Endodermal cell (in vitro differentiated cells): ENCODE measurements at regions not wholly inside any gene's neighbourhood (a gene's known extent, or its start where the extent isn't known, plus 50 kb on each side); places are given as distances from the start of the nearest gene placed in this dataset.

Source experiments
- DNase-seq: peaks from one replicate; pipeline ENCODE4 v3.0.0-alpha.2; 2017
- H3K27ac ChIP-seq: 2 replicates; pipeline ENCODE4 v1.5.1; 2013; ENCODE audit warnings: mild to moderate bottlenecking, low read depth, low read length, moderate library complexity
- H3K27me3 ChIP-seq: 2 replicates; pipeline ENCODE4 v1.6.1; 2013; ENCODE audit warnings: mild to moderate bottlenecking, low read length, moderate library complexity; ENCODE audit not compliant: insufficient read depth, control insufficient read depth, poor library complexity, severe bottlenecking
- H3K36me3 ChIP-seq: 2 replicates; pipeline ENCODE4 v1.7.0; 2013; ENCODE audit warnings: mild to moderate bottlenecking, low read length, moderate library complexity; ENCODE audit not compliant: control insufficient read depth, insufficient read depth
- H3K4me1 ChIP-seq: one replicate; pipeline ENCODE4 v1.7.0; 2013; ENCODE audit warnings: low read length; ENCODE audit not compliant: control insufficient read depth, insufficient read depth
- H3K4me3 ChIP-seq: 2 replicates; pipeline ENCODE4 v1.5.1; 2013; ENCODE audit warnings: mild to moderate bottlenecking, low read length, moderate library complexity
- H3K9ac ChIP-seq: 2 replicates; pipeline ENCODE4 v1.6.1; 2013; ENCODE audit warnings: mild to moderate bottlenecking, low read length, moderate library complexity; ENCODE audit not compliant: poor library complexity, severe bottlenecking; ENCODE audit errors: extremely low read depth
- H3K9me3 ChIP-seq: 2 replicates; pipeline ENCODE4 v1.6.1; 2013; ENCODE audit warnings: mild to moderate bottlenecking, low read length, moderate library complexity; ENCODE audit not compliant: control insufficient read depth
- H3K27ac Mint-ChIP-seq: 2 replicates; pipeline ENCODE4 v1.8.0; 2020; ENCODE audit warnings: mixed read lengths
- H3K27me3 Mint-ChIP-seq: 2 replicates; pipeline ENCODE4 v1.8.0; 2021; ENCODE audit warnings: mild to moderate bottlenecking, mixed read lengths; ENCODE audit not compliant: insufficient read depth
- H3K36me3 Mint-ChIP-seq: 2 replicates; pipeline ENCODE4 v1.8.0; 2020; ENCODE audit warnings: low read depth, mixed read lengths
- H3K4me1 Mint-ChIP-seq: 2 replicates; pipeline ENCODE4 v1.8.0; 2020; ENCODE audit warnings: mixed read lengths
- H3K4me3 Mint-ChIP-seq: 2 replicates; pipeline ENCODE4 v1.8.0; 2020; ENCODE audit warnings: mild to moderate bottlenecking, moderate library complexity, mixed read lengths
- H3K9me3 Mint-ChIP-seq: 2 replicates; pipeline ENCODE4 v1.8.0; 2020; ENCODE audit warnings: mild to moderate bottlenecking, mixed read lengths
- CTCF ChIP-seq: fragments of 200-600 bp; sonication (generic); conservative IDR thresholded peaks from 2 replicates; pipeline ENCODE4 v1.5.0; 2021; ENCODE audit warnings: antibody characterized with exemption, mild to moderate bottlenecking
- WGBS, 2 experiments: methylation state at CpG; one replicate each; pipeline versions ENCODE4 v1.1.5 to v1.1.7; 2013; ENCODE audit warnings: missing lambda C conversion rate in 2 of 2, mixed read lengths in 1 of 2; ENCODE audit not compliant: insufficient coverage in 1 of 2, insufficient read length in 1 of 2; 5-methylcytosine and 5-hydroxymethylcytosine counted together

- peaks cover 7% of the 10 kb centered on the region for H3K4me1 Mint-ChIP-seq
- Histone ChIP-seq H3K36me3 (no peaks in the 10 kb centered on the region), H3K4me1 (no peaks in the 10 kb centered on the region), H3K27me3 (no peaks in the 10 kb centered on the region), H3K4me3 (no peak overlapping the region), H3K27ac (no peak overlapping the region), H3K9me3 (no peaks in the 10 kb centered on the region), H3K9ac (no peak overlapping the region)
- peaks cover 2% of the 10 kb centered on the region for H3K27me3 Mint-ChIP-seq
- no peaks in the 10 kb centered on the region for H3K9me3 Mint-ChIP-seq
- H3K27ac Mint-ChIP-seq, result no peak overlapping the region
- WGBS, 2 experiments, result 91 to 100% methylated on average over 2 to 5 of the region's 5 CpGs
- no peak for TF ChIP-seq CTCF
- H3K4me3 Mint-ChIP-seq, result no peak overlapping the region
- no peaks in the 10 kb centered on the region for H3K36me3 Mint-ChIP-seq
- DNase-seq, result no peak
Observed at GRCh38 chr2:64842030-64842429, 147.2 kb upstream of the SLC1A4 start.

GRCh38 chr2:64844087-64844486 is 145.1 kb upstream of the SLC1A4 start:
- no peak overlapping the region for H3K4me3 Mint-ChIP-seq
- Histone ChIP-seq H3K27ac (no peak overlapping the region), H3K36me3 (no peaks in the 10 kb centered on the region), H3K4me3 (no peak overlapping the region), H3K9me3 (no peaks in the 10 kb centered on the region), H3K4me1 (no peaks in the 10 kb centered on the region), H3K9ac (no peak overlapping the region), H3K27me3 (no peaks in the 10 kb centered on the region)
- H3K27ac Mint-ChIP-seq, result no peak overlapping the region
- H3K9me3 Mint-ChIP-seq, result no peaks in the 10 kb centered on the region
- H3K36me3 Mint-ChIP-seq, result no peaks in the 10 kb centered on the region
- TF ChIP-seq CTCF, result no peak
- DNase-seq, result no peak
- H3K27me3 Mint-ChIP-seq, result no peaks in the 10 kb centered on the region
- WGBS, 2 experiments, result 100% methylated on average over 1 to 2 of the region's 2 CpGs
- H3K4me1 Mint-ChIP-seq, result no peaks in the 10 kb centered on the region

- no peaks in the 10 kb centered on the region for H3K9me3 Mint-ChIP-seq
- no peak overlapping the region for H3K27ac Mint-ChIP-seq
- DNase-seq, result no peak
- Histone ChIP-seq H3K9ac (no peak overlapping the region), H3K4me3 (no peak overlapping the region), H3K27ac (no peak overlapping the region), H3K9me3 (no peaks in the 10 kb centered on the region), H3K27me3 (no peaks in the 10 kb centered on the region), H3K4me1 (no peaks in the 10 kb centered on the region), H3K36me3 (no peaks in the 10 kb centered on the region)
- TF ChIP-seq CTCF, result no peak
- H3K27me3 Mint-ChIP-seq, result no peaks in the 10 kb centered on the region
- 82 to 88% methylated on average over 1 to 2 of the region's 2 CpGs for WGBS, 2 experiments
- no peaks in the 10 kb centered on the region for H3K4me1 Mint-ChIP-seq
- H3K4me3 Mint-ChIP-seq, result no peak overlapping the region
- no peaks in the 10 kb centered on the region for H3K36me3 Mint-ChIP-seq
Observed at GRCh38 chr2:64845273-64845905, 143.8 kb upstream of the SLC1A4 start.
